Mesenchymal stem cell (in vitro differentiated cells and primary cell): ENCODE measurements at regions not wholly inside any gene's neighbourhood (a gene's known extent, or its start where the extent isn't known, plus 50 kb on each side); places are given as distances from the start of the nearest gene placed in this dataset.

Experiments used
- DNase-seq: peaks from one replicate; pipeline ENCODE4 v3.0.0-alpha.2; 2013
- H2AFZ ChIP-seq: one replicate; pipeline ENCODE4 v1.6.1; 2013; ENCODE audit warnings: low read depth, mild to moderate bottlenecking, control low read depth, inconsistent platforms, low read length, moderate library complexity
- H2AK5ac ChIP-seq: 2 replicates; pipeline ENCODE4 v1.6.1; 2013; ENCODE audit warnings: low read length, moderate library complexity, mild to moderate bottlenecking, inconsistent platforms; ENCODE audit not compliant: severe bottlenecking
- H2BK120ac ChIP-seq: one replicate; pipeline ENCODE4 v1.6.1; 2013; ENCODE audit warnings: low read depth, mild to moderate bottlenecking, inconsistent platforms, low read length, moderate library complexity
- H2BK12ac ChIP-seq, 2 experiments: one replicate each; pipeline ENCODE4 v1.6.1; 2013; ENCODE audit warnings: inconsistent platforms in 2 of 2, low read length in 2 of 2, mild to moderate bottlenecking in 2 of 2, moderate library complexity in 2 of 2, control low read depth in 1 of 2
- H2BK15ac ChIP-seq: one replicate; pipeline ENCODE4 v1.6.1; 2013; ENCODE audit warnings: mild to moderate bottlenecking, low read depth, inconsistent platforms; ENCODE audit not compliant: poor library complexity, severe bottlenecking
- H2BK5ac ChIP-seq: 2 replicates; pipeline ENCODE4 v1.6.1; 2013; ENCODE audit warnings: low read depth, mild to moderate bottlenecking, low read length, control low read depth, inconsistent platforms; ENCODE audit not compliant: poor library complexity, severe bottlenecking
- H3K14ac ChIP-seq, 2 experiments: one replicate each; pipeline ENCODE4 v1.6.1; 2013; ENCODE audit warnings: inconsistent platforms in 2 of 2, low read length in 2 of 2, control low read depth in 1 of 2, mild to moderate bottlenecking in 1 of 2, moderate library complexity in 1 of 2
- H3K18ac ChIP-seq, 2 experiments: one replicate each; pipeline ENCODE4 v1.6.1; 2013; ENCODE audit warnings: inconsistent platforms in 2 of 2, low read length in 2 of 2, control low read depth in 1 of 2, low read depth in 1 of 2, mild to moderate bottlenecking in 1 of 2
- H3K23ac ChIP-seq, 2 experiments: one replicate each; pipeline ENCODE4 v1.6.1; 2013; ENCODE audit warnings: inconsistent platforms in 2 of 2, low read length in 2 of 2, mild to moderate bottlenecking in 2 of 2, moderate library complexity in 2 of 2, control low read depth in 1 of 2
- H3K27ac ChIP-seq: 2 replicates; pipeline ENCODE4 v1.5.1; 2013; ENCODE audit warnings: mild to moderate bottlenecking, moderate library complexity, low read length, control low read depth, inconsistent platforms; ENCODE audit not compliant: poor library complexity, severe bottlenecking
- H3K27me3 ChIP-seq, 2 experiments: 2 replicates each; pipeline versions ENCODE4 v1.6.1 to v1.7.0; 2013; ENCODE audit warnings: low read length in 2 of 2, mild to moderate bottlenecking in 2 of 2, moderate library complexity in 2 of 2, control low read depth in 1 of 2, inconsistent platforms in 1 of 2; ENCODE audit not compliant: control insufficient read depth in 1 of 2, insufficient read depth in 1 of 2
- H3K36me3 ChIP-seq, 2 experiments: 2 replicates each; pipeline versions ENCODE4 v1.6.1 to v1.7.0; 2013; ENCODE audit warnings: low read length in 2 of 2, control low read depth in 1 of 2, inconsistent platforms in 1 of 2, low read depth in 1 of 2, mild to moderate bottlenecking in 1 of 2; ENCODE audit not compliant: insufficient read depth in 2 of 2, control insufficient read depth in 1 of 2
- H3K4ac ChIP-seq, 2 experiments: one replicate each; pipeline ENCODE4 v1.6.1; 2013; ENCODE audit warnings: inconsistent platforms in 2 of 2, low read length in 2 of 2, mild to moderate bottlenecking in 2 of 2, moderate library complexity in 2 of 2, control low read depth in 1 of 2, low read depth in 1 of 2
- H3K4me1 ChIP-seq: 2 replicates; pipeline ENCODE4 v1.6.1; 2013; ENCODE audit warnings: low read depth, low read length, control low read depth; ENCODE audit not compliant: control insufficient read depth, insufficient read depth
- H3K4me2 ChIP-seq: 2 replicates; pipeline ENCODE4 v1.6.1; 2013; ENCODE audit warnings: low read length, mild to moderate bottlenecking, inconsistent platforms; ENCODE audit not compliant: poor library complexity, severe bottlenecking
- H3K4me3 ChIP-seq, 2 experiments: 2 replicates each; pipeline versions ENCODE4 v1.5.1 to v1.7.0; 2013; ENCODE audit warnings: low read length in 2 of 2, mild to moderate bottlenecking in 2 of 2, control low read depth in 1 of 2, low read depth in 1 of 2; ENCODE audit not compliant: insufficient read depth in 1 of 2
- H3K79me1 ChIP-seq: replicated peaks from 2 replicates; pipeline ENCODE4 v1.6.1; 2013; ENCODE audit warnings: mild to moderate bottlenecking, control low read depth, low read length, inconsistent platforms; ENCODE audit not compliant: poor library complexity, severe bottlenecking
- H3K9ac ChIP-seq: 2 replicates; pipeline ENCODE4 v1.7.0; 2013; ENCODE audit warnings: mild to moderate bottlenecking, low read length, moderate library complexity
- H3K9me3 ChIP-seq: 2 replicates; pipeline ENCODE4 v1.7.0; 2013; ENCODE audit warnings: mild to moderate bottlenecking, low read length; ENCODE audit not compliant: control insufficient read depth
- H4K8ac ChIP-seq: one replicate; pipeline ENCODE4 v1.6.1; 2013; ENCODE audit warnings: inconsistent platforms, mild to moderate bottlenecking, low read length, moderate library complexity
- H4K91ac ChIP-seq: one replicate; pipeline ENCODE4 v1.6.1; 2013; ENCODE audit warnings: mild to moderate bottlenecking, low read length, inconsistent platforms
- WGBS: methylation state at CpG from one replicate; pipeline ENCODE4 v1.1.7; 2013; ENCODE audit warnings: mixed read lengths; 5-methylcytosine and 5-hydroxymethylcytosine counted together

GRCh38 chr15:61571026-61571425 is 341.9 kb upstream of the RORA start:
- Histone ChIP-seq H3K36me3 (no peaks in the 10 kb centered on the region), H2BK12ac (no peak overlapping the region), H3K4me1 (no peaks in the 10 kb centered on the region)

DNA sequence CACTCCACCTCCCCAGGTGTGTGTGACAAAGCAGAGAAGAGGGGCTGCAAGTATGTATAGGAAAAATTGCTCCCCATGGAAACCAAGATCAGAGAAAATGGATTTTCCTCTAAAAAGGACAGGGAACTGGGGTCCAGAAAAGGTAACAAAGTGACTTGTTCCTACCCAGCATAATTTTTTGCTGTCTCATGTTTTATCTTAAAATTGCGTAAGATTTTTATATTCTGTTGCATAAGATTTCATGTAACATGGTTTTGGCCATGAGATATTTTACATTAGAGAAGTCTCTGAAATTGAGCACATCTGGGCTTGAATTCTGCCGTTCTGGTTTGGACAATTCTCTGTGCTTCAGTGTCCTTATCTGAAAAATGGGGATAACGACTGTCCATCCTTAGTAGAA is 335.7 kb upstream of the RORA start:
- Histone ChIP-seq H3K4me1 (no peaks in the 10 kb centered on the region), H3K14ac (no peak overlapping the region), H3K4me3 (no peak overlapping the region)

More at GRCh38 chr15:61571026-61571425, 341.9 kb upstream of the RORA start:
- no peak overlapping the region for H2AFZ ChIP-seq
- H3K27me3 ChIP-seq = no peaks in the 10 kb centered on the region
- no peak overlapping the region for H3K14ac ChIP-seq
- H3K4ac ChIP-seq = no peak overlapping the region
- H3K9ac ChIP-seq = no peak overlapping the region
- no peak for DNase-seq
- WGBS = 71% methylated on average over 1 of the region's 1 CpG
- H3K23ac ChIP-seq = no peak overlapping the region
- no peak overlapping the region for H3K27ac ChIP-seq
- H2BK5ac ChIP-seq = no peak overlapping the region
- no peak overlapping the region for H3K4me3 ChIP-seq
- H4K8ac ChIP-seq = no peak overlapping the region
- no peaks in the 10 kb centered on the region for H3K9me3 ChIP-seq
- no peak overlapping the region for H2BK120ac ChIP-seq
- no peaks in the 10 kb centered on the region for H3K79me1 ChIP-seq
- no peak overlapping the region for H3K18ac ChIP-seq
- no peak overlapping the region for H3K4me2 ChIP-seq
- no peak overlapping the region for H2BK15ac ChIP-seq
- no peak overlapping the region for H4K91ac ChIP-seq
- H2AK5ac ChIP-seq = no peak overlapping the region

GRCh38 chr15:61558172-61559136 is 329.4 kb upstream of the RORA start:
- H3K4me3 ChIP-seq = no peak overlapping the region
- no peak overlapping the region for H3K23ac ChIP-seq
- H2BK12ac ChIP-seq = no peak overlapping the region
- H4K8ac ChIP-seq = no peak overlapping the region
- 72% methylated on average over 5 of the region's 6 CpGs for WGBS
- no peak overlapping the region for H3K18ac ChIP-seq
- H4K91ac ChIP-seq = no peak overlapping the region
- no peak overlapping the region for H3K9ac ChIP-seq
- no peak overlapping the region for H3K27ac ChIP-seq
- H3K27me3 ChIP-seq = peaks cover 0 to 17% of the 10 kb centered on the region in 2 experiments
- no peak overlapping the region for H3K4ac ChIP-seq
- no peak overlapping the region for H2BK120ac ChIP-seq
- no peak for DNase-seq
- H2AK5ac ChIP-seq = no peak overlapping the region
- no peaks in the 10 kb centered on the region for H3K9me3 ChIP-seq
- no peak overlapping the region for H2AFZ ChIP-seq
- no peaks in the 10 kb centered on the region for H3K4me1 ChIP-seq
- no peak overlapping the region for H2BK5ac ChIP-seq
- H3K36me3 ChIP-seq = no peaks in the 10 kb centered on the region
- no peak overlapping the region for H3K4me2 ChIP-seq
- no peak overlapping the region for H3K14ac ChIP-seq
- no peaks in the 10 kb centered on the region for H3K79me1 ChIP-seq
- H2BK15ac ChIP-seq = no peak overlapping the region

More for the DNA sequence above, 335.7 kb upstream of the RORA start:
- no peak overlapping the region for H4K8ac ChIP-seq
- H3K79me1 ChIP-seq = no peaks in the 10 kb centered on the region
- no peak overlapping the region for H2BK120ac ChIP-seq
- no peak overlapping the region for H2BK12ac ChIP-seq
- H2BK15ac ChIP-seq = no peak overlapping the region
- DNase-seq = no peak
- H3K9me3 ChIP-seq = no peaks in the 10 kb centered on the region
- no peak overlapping the region for H3K23ac ChIP-seq
- no peak overlapping the region for H2AK5ac ChIP-seq
- no peak overlapping the region for H2AFZ ChIP-seq
- no peak overlapping the region for H3K9ac ChIP-seq
- H3K27ac ChIP-seq = no peak overlapping the region
- H4K91ac ChIP-seq = no peak overlapping the region
- no peak overlapping the region for H2BK5ac ChIP-seq
- H3K4me2 ChIP-seq = no peak overlapping the region
- no peaks in the 10 kb centered on the region for H3K36me3 ChIP-seq
- WGBS = 77% methylated on average over 2 of the region's 3 CpGs
- H3K18ac ChIP-seq = no peak overlapping the region
- H3K27me3 ChIP-seq = peaks cover 0 to 3% of the 10 kb centered on the region in 2 experiments
- H3K4ac ChIP-seq = no peak overlapping the region

- no peak overlapping the region for H3K9ac ChIP-seq
- H3K4me1 ChIP-seq = no peaks in the 10 kb centered on the region
- H3K18ac ChIP-seq = no peak overlapping the region
- no peak overlapping the region for H3K4me3 ChIP-seq
- no peak overlapping the region for H3K4ac ChIP-seq
- no peak overlapping the region for H2AFZ ChIP-seq
- no peak overlapping the region for H2BK12ac ChIP-seq
- no peak overlapping the region for H2BK15ac ChIP-seq
- H3K4me2 ChIP-seq = no peak overlapping the region
- no peak overlapping the region for H2BK5ac ChIP-seq
- DNase-seq = peak; percentile 29
- H3K14ac ChIP-seq = no peak overlapping the region
- H3K9me3 ChIP-seq = no peaks in the 10 kb centered on the region
- no peaks in the 10 kb centered on the region for H3K36me3 ChIP-seq
- no peak overlapping the region for H4K8ac ChIP-seq
- H4K91ac ChIP-seq = no peak overlapping the region
- peaks cover 0 to 17% of the 10 kb centered on the region in 2 experiments for H3K27me3 ChIP-seq
- no peaks in the 10 kb centered on the region for H3K79me1 ChIP-seq
- H2AK5ac ChIP-seq = no peak overlapping the region
- no peak overlapping the region for H2BK120ac ChIP-seq
- peak overlapping the region; percentile 39 for H3K27ac ChIP-seq
- 16% methylated on average over 3 of the region's 5 CpGs for WGBS
- H3K23ac ChIP-seq = no peak overlapping the region
Observed at GRCh38 chr15:61556037-61556648, 327.0 kb upstream of the RORA start.
